ENCODE measurements at regions not wholly inside any gene's neighbourhood (a gene's known extent, or its start where the extent isn't known, plus 50 kb on each side); places are given as distances from the start of the nearest gene placed in this dataset.

GRCh38 chr4:189084671-189085070, 856.0 kb upstream of the FRG1 start:
- TF ChIP-seq POLR2A (IDR thresholded peaks at IDR 0.05; ENCODE audit: borderline replicate concordance, extremely low read depth, insufficient read depth, insufficient read length) (no peak), CTCF (IDR thresholded peaks at IDR 0.05 in 2 of 3, conservative IDR thresholded peaks at IDR 0.05 in 1 of 3; ENCODE audit: borderline replicate concordance in 1 of 3, insufficient read depth in 1 of 3, low read depth in 2 of 3, low read length in 2 of 3) (peak in 2 of 3 experiments; percentile 54 to 60; a peak in 4 of 6 replicates)
